Neural cell (in vitro differentiated cells): ENCODE measurements at regions not wholly inside any gene's neighbourhood (a gene's known extent, or its start where the extent isn't known, plus 50 kb on each side); places are given as distances from the start of the nearest gene placed in this dataset.

Experiments
- H2AFZ ChIP-seq: fragments of 200-600, 300-800 bp; sonication (generic), shearing (Covaris generic); 2 replicates; pipeline ENCODE4 v1.6.0; 2014; ENCODE audit warnings: low read depth, mild to moderate bottlenecking, antibody characterized with exemption, low read length, moderate library complexity
- H3F3A ChIP-seq: fragments of 200-600 bp; shearing (Covaris generic); 2 replicates; pipeline ENCODE4 v1.6.1; 2016; ENCODE audit warnings: mild to moderate bottlenecking, moderate library complexity, mixed read lengths, antibody characterized with exemption, low read length; ENCODE audit not compliant: insufficient read depth, poor library complexity, severe bottlenecking
- H3K27ac ChIP-seq: fragments of 200-600, 300-800 bp; sonication (generic), shearing (Covaris generic); 2 replicates; pipeline ENCODE4 v1.5.1; 2014; ENCODE audit warnings: mild to moderate bottlenecking, low read length, moderate library complexity
- H3K27me3 ChIP-seq: fragments of 300-800, 200-600 bp; sonication (generic), shearing (Covaris generic); 2 replicates; pipeline ENCODE4 v1.6.0; 2014; ENCODE audit warnings: mild to moderate bottlenecking, low read depth, low read length, moderate library complexity; ENCODE audit not compliant: insufficient read depth
- H3K36me3 ChIP-seq: fragments of 300-800, 200-600 bp; sonication (generic), shearing (Covaris generic); 2 replicates; pipeline ENCODE4 v1.5.1; 2014; ENCODE audit warnings: mild to moderate bottlenecking, antibody characterized with exemption, low read length, moderate library complexity; ENCODE audit not compliant: insufficient read depth
- H3K4me2 ChIP-seq: fragments of 300-800, 200-600 bp; sonication (generic), shearing (Covaris generic); 2 replicates; pipeline ENCODE4 v1.6.0; 2014; ENCODE audit warnings: mild to moderate bottlenecking, low read length
- H3K4me3 ChIP-seq: fragments of 300-800, 200-600 bp; sonication (generic), shearing (Covaris generic); 2 replicates; pipeline ENCODE4 v1.5.1; 2014; ENCODE audit warnings: mild to moderate bottlenecking, low read length, moderate library complexity
- H3K79me2 ChIP-seq: fragments of 200-600 bp; shearing (Covaris generic); replicated peaks from 2 replicates; pipeline ENCODE4 v1.6.0; 2014; ENCODE audit warnings: mild to moderate bottlenecking, low read length, moderate library complexity; ENCODE audit not compliant: insufficient read depth
- H3K9ac ChIP-seq: fragments of 300-800, 200-600 bp; sonication (generic), shearing (Covaris generic); 2 replicates; pipeline ENCODE4 v1.6.1; 2016; ENCODE audit warnings: mild to moderate bottlenecking, low read length, mixed read lengths
- H3K9me2 ChIP-seq: fragments of 200-600 bp; shearing (Covaris generic); 2 replicates; pipeline ENCODE4 v1.6.1; 2016; ENCODE audit warnings: mild to moderate bottlenecking, low read length, mixed read lengths; ENCODE audit not compliant: insufficient read depth
- H3K9me3 ChIP-seq: fragments of 200-600, 300-800 bp; sonication (generic), shearing (Covaris generic); 2 replicates; pipeline ENCODE4 v1.6.1; 2016; ENCODE audit warnings: mild to moderate bottlenecking, mixed run types, low read length, moderate library complexity, mixed read lengths
- H4K20me1 ChIP-seq: fragments of 200-600 bp; shearing (Covaris generic); 2 replicates; pipeline ENCODE4 v1.6.1; 2016; ENCODE audit warnings: mild to moderate bottlenecking, mixed run types; ENCODE audit not compliant: insufficient read depth
- EP300 ChIP-seq: fragments of 450-650 bp; conservative IDR thresholded peaks from 2 replicates; pipeline ENCODE4 v1.6.1; 2014; ENCODE audit warnings: antibody characterized with exemption, mild to moderate bottlenecking, moderate library complexity; ENCODE audit not compliant: poor library complexity, severe bottlenecking
- EZH2 ChIP-seq: fragments of 200-600, 300-800 bp; shearing (Covaris generic), sonication (generic); IDR thresholded peaks from 2 replicates; pipeline ENCODE4 v1.6.1; 2014; ENCODE audit warnings: antibody characterized with exemption, low read length, borderline replicate concordance, mild to moderate bottlenecking; ENCODE audit not compliant: insufficient read depth, poor library complexity, severe bottlenecking
- MXI1 ChIP-seq: fragments of 450-650 bp; conservative IDR thresholded peaks from 2 replicates; pipeline ENCODE4 v1.6.1; 2014; ENCODE audit warnings: antibody characterized with exemption, mild to moderate bottlenecking; ENCODE audit not compliant: poor library complexity, severe bottlenecking
- POLR2AphosphoS5 ChIP-seq: IDR thresholded peaks from 2 replicates; pipeline ENCODE4 v1.6.1; 2012
- RAD21 ChIP-seq: fragments of 450-650 bp; conservative IDR thresholded peaks from 2 replicates; pipeline ENCODE4 v1.6.1; 2014; ENCODE audit warnings: antibody characterized with exemption, mild to moderate bottlenecking, moderate library complexity
- SMC3 ChIP-seq: fragments of 450-650 bp; conservative IDR thresholded peaks from 2 replicates; pipeline ENCODE4 v1.6.1; 2014; ENCODE audit warnings: antibody characterized with exemption, mild to moderate bottlenecking, moderate library complexity; ENCODE audit not compliant: poor library complexity
- TAF1 ChIP-seq: IDR thresholded peaks from 2 replicates; pipeline ENCODE4 v1.6.1; 2012; ENCODE audit warnings: low read depth
- TF ChIP-seq, protein P1 (sequence below): fragments of 450-650 bp; IDR thresholded peaks from 2 replicates; pipeline ENCODE4 v1.5.1; 2014; ENCODE audit warnings: antibody characterized with exemption, mild to moderate bottlenecking, moderate library complexity; ENCODE audit not compliant: poor library complexity, severe bottlenecking
- TF ChIP-seq, protein P2 (sequence below): IDR thresholded peaks from 2 replicates; pipeline ENCODE4 v1.6.1; 2012; ENCODE audit warnings: borderline replicate concordance

DNA sequence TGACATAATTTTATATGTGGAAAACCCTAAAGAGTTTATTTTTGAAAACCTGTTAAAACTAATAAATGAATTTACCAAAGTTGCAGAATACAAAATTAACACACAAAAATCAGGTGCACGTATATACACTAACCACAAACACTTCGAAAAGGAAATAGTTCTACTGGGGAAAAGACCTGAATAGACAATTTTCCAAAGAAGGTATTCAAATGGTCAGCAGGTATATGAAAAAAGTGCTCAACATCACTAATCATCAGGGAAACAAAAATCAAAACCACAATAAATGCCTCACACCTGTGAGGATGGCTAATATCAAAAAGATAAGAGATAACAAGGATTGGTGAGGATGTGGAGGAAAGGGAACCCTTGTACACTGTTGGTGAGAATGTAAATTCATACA lies 110.6 kb downstream of the PXDC1 start:
- H3K4me3 ChIP-seq, result no peak overlapping the region
- H3K4me2 ChIP-seq, result no peak overlapping the region
- no peaks in the 10 kb centered on the region for H4K20me1 ChIP-seq
- H3K27ac ChIP-seq, result no peak overlapping the region
- TF ChIP-seq, protein P1, sequence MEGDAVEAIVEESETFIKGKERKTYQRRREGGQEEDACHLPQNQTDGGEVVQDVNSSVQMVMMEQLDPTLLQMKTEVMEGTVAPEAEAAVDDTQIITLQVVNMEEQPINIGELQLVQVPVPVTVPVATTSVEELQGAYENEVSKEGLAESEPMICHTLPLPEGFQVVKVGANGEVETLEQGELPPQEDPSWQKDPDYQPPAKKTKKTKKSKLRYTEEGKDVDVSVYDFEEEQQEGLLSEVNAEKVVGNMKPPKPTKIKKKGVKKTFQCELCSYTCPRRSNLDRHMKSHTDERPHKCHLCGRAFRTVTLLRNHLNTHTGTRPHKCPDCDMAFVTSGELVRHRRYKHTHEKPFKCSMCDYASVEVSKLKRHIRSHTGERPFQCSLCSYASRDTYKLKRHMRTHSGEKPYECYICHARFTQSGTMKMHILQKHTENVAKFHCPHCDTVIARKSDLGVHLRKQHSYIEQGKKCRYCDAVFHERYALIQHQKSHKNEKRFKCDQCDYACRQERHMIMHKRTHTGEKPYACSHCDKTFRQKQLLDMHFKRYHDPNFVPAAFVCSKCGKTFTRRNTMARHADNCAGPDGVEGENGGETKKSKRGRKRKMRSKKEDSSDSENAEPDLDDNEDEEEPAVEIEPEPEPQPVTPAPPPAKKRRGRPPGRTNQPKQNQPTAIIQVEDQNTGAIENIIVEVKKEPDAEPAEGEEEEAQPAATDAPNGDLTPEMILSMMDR, result no peak
- TF ChIP-seq, protein P2, sequence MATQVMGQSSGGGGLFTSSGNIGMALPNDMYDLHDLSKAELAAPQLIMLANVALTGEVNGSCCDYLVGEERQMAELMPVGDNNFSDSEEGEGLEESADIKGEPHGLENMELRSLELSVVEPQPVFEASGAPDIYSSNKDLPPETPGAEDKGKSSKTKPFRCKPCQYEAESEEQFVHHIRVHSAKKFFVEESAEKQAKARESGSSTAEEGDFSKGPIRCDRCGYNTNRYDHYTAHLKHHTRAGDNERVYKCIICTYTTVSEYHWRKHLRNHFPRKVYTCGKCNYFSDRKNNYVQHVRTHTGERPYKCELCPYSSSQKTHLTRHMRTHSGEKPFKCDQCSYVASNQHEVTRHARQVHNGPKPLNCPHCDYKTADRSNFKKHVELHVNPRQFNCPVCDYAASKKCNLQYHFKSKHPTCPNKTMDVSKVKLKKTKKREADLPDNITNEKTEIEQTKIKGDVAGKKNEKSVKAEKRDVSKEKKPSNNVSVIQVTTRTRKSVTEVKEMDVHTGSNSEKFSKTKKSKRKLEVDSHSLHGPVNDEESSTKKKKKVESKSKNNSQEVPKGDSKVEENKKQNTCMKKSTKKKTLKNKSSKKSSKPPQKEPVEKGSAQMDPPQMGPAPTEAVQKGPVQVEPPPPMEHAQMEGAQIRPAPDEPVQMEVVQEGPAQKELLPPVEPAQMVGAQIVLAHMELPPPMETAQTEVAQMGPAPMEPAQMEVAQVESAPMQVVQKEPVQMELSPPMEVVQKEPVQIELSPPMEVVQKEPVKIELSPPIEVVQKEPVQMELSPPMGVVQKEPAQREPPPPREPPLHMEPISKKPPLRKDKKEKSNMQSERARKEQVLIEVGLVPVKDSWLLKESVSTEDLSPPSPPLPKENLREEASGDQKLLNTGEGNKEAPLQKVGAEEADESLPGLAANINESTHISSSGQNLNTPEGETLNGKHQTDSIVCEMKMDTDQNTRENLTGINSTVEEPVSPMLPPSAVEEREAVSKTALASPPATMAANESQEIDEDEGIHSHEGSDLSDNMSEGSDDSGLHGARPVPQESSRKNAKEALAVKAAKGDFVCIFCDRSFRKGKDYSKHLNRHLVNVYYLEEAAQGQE, result no peak
- TF ChIP-seq EZH2 (no peak), RAD21 (no peak), MXI1 (no peak), TAF1 (no peak), SMC3 (no peak)
- H3K27me3 ChIP-seq, result no peaks in the 10 kb centered on the region
- H3K9ac ChIP-seq, result no peak overlapping the region
- no peaks in the 10 kb centered on the region for H3K36me3 ChIP-seq
- no peaks in the 10 kb centered on the region for H3K9me3 ChIP-seq
- H3K9me2 ChIP-seq, result no peaks in the 10 kb centered on the region
- no peaks in the 10 kb centered on the region for H3K79me2 ChIP-seq
- H3F3A ChIP-seq, result no peaks in the 10 kb centered on the region
- H2AFZ ChIP-seq, result no peak overlapping the region

DNA sequence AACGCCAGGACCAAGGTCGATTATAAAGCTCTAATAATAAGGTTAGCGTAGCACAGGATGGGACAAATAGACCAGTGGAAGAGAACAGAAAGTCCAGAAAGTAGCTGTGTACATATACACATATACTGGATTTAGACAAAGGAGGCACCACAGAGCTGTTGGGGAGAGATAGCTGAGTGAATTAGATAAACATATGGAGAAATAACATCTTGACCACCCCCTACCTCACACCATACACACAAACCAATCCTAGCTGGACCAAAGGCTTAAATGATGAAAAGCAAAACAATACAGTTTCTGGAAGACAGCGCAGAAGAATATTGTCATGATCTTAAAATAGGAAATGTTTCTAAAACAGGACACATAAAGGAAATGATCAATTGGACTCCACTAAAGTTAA lies 112.9 kb downstream of the PXDC1 start:
- Histone ChIP-seq H2AFZ (no peak overlapping the region), H3K27me3 (no peaks in the 10 kb centered on the region), H3F3A (no peaks in the 10 kb centered on the region), H3K36me3 (no peaks in the 10 kb centered on the region), H3K4me2 (no peak overlapping the region), H3K27ac (no peak overlapping the region), H3K79me2 (no peaks in the 10 kb centered on the region), H3K4me3 (no peak overlapping the region), H3K9ac (no peak overlapping the region), H4K20me1 (no peaks in the 10 kb centered on the region), H3K9me2 (no peaks in the 10 kb centered on the region), H3K9me3 (no peaks in the 10 kb centered on the region)
- TF ChIP-seq POLR2AphosphoS5 (no peak), MXI1 (no peak), TAF1 (no peak), RAD21 (no peak), SMC3 (no peak), EP300 (no peak), EZH2 (no peak)
- TF ChIP-seq, protein P2, result no peak
- TF ChIP-seq, protein P1, result no peak
